ENCODE measurements at regions not wholly inside any gene's neighbourhood (a gene's known extent, or its start where the extent isn't known, plus 50 kb on each side); places are given as distances from the start of the nearest gene placed in this dataset.

DNA sequence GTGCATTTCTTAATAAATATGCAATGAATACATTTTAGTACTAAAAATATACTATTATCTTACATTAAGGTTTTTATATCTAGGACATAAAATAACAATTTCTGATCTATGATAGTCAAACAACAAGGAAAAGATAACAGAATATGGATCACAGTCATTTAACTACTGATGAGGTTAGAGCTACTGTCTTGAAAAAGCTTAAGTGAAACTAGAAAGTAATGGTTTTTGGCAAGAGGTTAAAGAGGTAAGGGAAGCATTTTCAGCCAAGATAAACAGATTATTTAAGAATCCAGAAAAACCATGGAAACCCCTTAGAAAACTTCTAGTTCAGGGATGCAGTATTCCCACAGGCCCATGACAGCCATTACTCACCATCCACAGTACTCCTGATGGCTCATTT is 787.4 kb downstream of the DACH1 start:
- no peaks in the 10 kb centered on the region for H3K4me1 ChIP-seq
- H3K4me2 ChIP-seq (ENCODE audit: low read length), result no peak overlapping the region
- no peaks in the 10 kb centered on the region for H3K36me3 ChIP-seq (ENCODE audit: control insufficient read depth, insufficient read depth, low read length)
- no peak overlapping the region for H3K27ac ChIP-seq
- no peaks in the 10 kb centered on the region for H3K27me3 ChIP-seq (ENCODE audit: control insufficient read depth, insufficient read depth, low read length)
- no peaks in the 10 kb centered on the region for H3K9me3 ChIP-seq (ENCODE audit: control insufficient read depth, low read length)
- H3K79me2 ChIP-seq, result no peaks in the 10 kb centered on the region
- no peak overlapping the region for H2AFZ ChIP-seq
- H3K9ac ChIP-seq, result no peak overlapping the region
- TF ChIP-seq, protein P1, sequence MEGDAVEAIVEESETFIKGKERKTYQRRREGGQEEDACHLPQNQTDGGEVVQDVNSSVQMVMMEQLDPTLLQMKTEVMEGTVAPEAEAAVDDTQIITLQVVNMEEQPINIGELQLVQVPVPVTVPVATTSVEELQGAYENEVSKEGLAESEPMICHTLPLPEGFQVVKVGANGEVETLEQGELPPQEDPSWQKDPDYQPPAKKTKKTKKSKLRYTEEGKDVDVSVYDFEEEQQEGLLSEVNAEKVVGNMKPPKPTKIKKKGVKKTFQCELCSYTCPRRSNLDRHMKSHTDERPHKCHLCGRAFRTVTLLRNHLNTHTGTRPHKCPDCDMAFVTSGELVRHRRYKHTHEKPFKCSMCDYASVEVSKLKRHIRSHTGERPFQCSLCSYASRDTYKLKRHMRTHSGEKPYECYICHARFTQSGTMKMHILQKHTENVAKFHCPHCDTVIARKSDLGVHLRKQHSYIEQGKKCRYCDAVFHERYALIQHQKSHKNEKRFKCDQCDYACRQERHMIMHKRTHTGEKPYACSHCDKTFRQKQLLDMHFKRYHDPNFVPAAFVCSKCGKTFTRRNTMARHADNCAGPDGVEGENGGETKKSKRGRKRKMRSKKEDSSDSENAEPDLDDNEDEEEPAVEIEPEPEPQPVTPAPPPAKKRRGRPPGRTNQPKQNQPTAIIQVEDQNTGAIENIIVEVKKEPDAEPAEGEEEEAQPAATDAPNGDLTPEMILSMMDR (IDR thresholded peaks at IDR 0.05), result no peak
- H3K4me3 ChIP-seq (ENCODE audit: low read depth, low read length), result no peak overlapping the region

DNA sequence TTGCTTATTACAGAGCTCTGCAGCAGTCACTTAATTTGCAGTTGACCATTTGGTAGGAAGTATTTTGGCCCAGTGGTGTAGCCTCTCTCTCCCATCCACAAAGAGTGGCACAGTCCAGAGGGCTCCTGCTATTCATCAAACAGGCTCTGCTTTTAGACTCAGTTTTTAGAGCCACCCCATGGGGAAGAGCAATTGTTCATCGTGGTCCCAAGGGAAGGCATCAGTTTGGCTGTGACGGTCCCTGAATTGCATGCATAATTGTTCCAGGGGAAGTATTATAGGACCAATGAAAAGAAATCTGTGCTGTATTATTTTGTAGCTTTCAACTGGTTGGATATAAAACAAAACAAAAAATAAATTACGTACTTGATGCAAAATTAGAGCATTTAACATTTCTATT is 799.0 kb downstream of the DACH1 start:
- no peak overlapping the region for H3K9ac ChIP-seq
- no peaks in the 10 kb centered on the region for H3K79me2 ChIP-seq
- H3K4me1 ChIP-seq, result no peaks in the 10 kb centered on the region
- no peak overlapping the region for H3K4me2 ChIP-seq (ENCODE audit: low read length)
- no peaks in the 10 kb centered on the region for H3K9me3 ChIP-seq (ENCODE audit: control insufficient read depth, low read length)
- H3K4me3 ChIP-seq (ENCODE audit: low read depth, low read length), result no peak overlapping the region
- H3K36me3 ChIP-seq (ENCODE audit: control insufficient read depth, insufficient read depth, low read length), result no peaks in the 10 kb centered on the region
- H3K27ac ChIP-seq, result no peak overlapping the region
- TF ChIP-seq, protein P1 (IDR thresholded peaks at IDR 0.05), result no peak
- H2AFZ ChIP-seq, result no peak overlapping the region
- no peaks in the 10 kb centered on the region for H3K27me3 ChIP-seq (ENCODE audit: control insufficient read depth, insufficient read depth, low read length)

DNA sequence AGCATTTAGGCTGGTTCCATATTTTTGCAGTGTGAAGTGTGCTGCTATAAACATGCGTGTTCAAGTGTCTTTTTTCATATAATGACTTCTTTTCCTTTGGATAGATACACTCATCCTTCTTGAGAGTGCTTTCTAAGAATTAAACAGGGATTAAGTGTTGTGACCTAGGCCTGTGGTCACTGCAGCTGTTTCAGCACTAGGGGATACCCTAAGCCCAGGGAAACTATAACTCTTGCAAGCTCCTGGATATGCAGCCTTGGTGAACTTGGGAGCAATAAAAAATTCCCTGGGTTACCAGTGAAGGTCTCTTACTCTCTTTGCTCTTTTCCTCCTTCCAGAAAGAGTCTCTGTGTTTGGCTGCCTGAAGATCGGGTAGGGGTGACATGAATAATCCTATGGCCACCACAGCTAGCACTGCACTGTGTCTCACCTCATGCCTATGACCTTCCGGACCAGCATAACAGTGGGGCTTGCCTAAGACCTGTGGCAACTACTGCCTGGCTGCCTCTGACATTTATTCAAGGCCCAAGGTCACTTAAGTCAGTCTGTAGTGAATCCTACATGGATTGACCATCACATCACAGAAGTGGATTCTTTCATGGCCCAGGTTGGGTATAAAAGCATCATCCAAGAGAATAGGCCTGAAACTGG is 799.7 kb downstream of the DACH1 start:
- Histone ChIP-seq H3K79me2 (no peaks in the 10 kb centered on the region), H3K27ac (no peak overlapping the region), H3K4me3 (ENCODE audit: low read depth, low read length) (no peak overlapping the region), H3K9ac (no peak overlapping the region), H3K4me2 (ENCODE audit: low read length) (no peak overlapping the region), H3K36me3 (ENCODE audit: control insufficient read depth, insufficient read depth, low read length) (no peaks in the 10 kb centered on the region), H3K4me1 (no peaks in the 10 kb centered on the region), H3K9me3 (ENCODE audit: control insufficient read depth, low read length) (no peaks in the 10 kb centered on the region), H2AFZ (no peak overlapping the region), H3K27me3 (ENCODE audit: control insufficient read depth, insufficient read depth, low read length) (no peaks in the 10 kb centered on the region)
- TF ChIP-seq, protein P1 (IDR thresholded peaks at IDR 0.05), result no peak

DNA sequence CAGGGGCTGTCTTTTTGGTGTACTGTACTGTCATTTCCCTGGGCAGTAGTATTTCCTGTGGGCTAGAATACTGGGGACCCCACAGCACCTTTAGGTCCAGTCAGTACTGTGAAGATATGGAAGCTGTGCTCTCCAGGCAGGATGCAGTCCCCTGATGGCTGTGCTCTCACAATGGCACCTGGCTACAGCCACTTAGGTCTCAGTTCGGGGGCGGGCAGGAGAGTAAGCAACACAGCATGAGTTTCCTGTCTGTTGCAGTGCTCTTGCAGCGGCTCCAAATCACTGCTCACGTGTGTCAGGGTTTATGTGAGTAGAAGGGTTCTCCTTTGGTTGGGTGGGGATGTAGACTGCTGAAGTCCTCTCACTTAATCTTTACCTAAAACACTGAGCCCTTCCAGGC is 810.4 kb downstream of the DACH1 start:
- TF ChIP-seq, protein P1 (IDR thresholded peaks at IDR 0.05), result no peak
- no peak overlapping the region for H2AFZ ChIP-seq
- H3K9ac ChIP-seq, result no peak overlapping the region
- no peaks in the 10 kb centered on the region for H3K27me3 ChIP-seq (ENCODE audit: control insufficient read depth, insufficient read depth, low read length)
- H3K4me1 ChIP-seq, result no peaks in the 10 kb centered on the region
- H3K9me3 ChIP-seq (ENCODE audit: control insufficient read depth, low read length), result no peaks in the 10 kb centered on the region
- H3K4me2 ChIP-seq (ENCODE audit: low read length), result no peak overlapping the region
- H3K36me3 ChIP-seq (ENCODE audit: control insufficient read depth, insufficient read depth, low read length), result no peaks in the 10 kb centered on the region
- no peak overlapping the region for H3K4me3 ChIP-seq (ENCODE audit: low read depth, low read length)
- H3K79me2 ChIP-seq, result no peaks in the 10 kb centered on the region
- H3K27ac ChIP-seq, result no peak overlapping the region

DNA sequence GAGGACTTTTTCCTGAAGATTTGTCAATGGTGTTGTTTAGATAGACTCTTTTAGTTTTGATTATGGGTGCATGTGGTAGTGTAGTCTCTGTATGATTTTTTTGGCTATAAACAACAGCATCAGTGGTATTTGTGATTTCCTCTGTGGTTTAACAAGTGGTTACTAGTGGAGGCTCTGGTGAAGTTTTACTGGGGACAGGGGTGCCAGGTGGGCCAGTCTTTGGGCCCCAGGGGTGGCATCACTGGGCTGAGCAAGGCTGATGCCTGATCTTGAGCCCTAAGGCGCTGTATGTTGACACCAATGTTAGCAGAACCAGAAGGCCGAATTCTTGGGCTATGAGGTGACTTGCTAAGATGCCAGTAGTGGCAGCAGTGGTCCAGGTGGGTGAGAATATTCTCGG is 811.4 kb downstream of the DACH1 start:
- Histone ChIP-seq H3K36me3 (ENCODE audit: control insufficient read depth, insufficient read depth, low read length) (no peaks in the 10 kb centered on the region), H2AFZ (no peak overlapping the region), H3K4me1 (no peaks in the 10 kb centered on the region), H3K79me2 (no peaks in the 10 kb centered on the region), H3K4me2 (ENCODE audit: low read length) (no peak overlapping the region), H3K9me3 (ENCODE audit: control insufficient read depth, low read length) (no peaks in the 10 kb centered on the region), H3K27ac (no peak overlapping the region), H3K4me3 (ENCODE audit: low read depth, low read length) (no peak overlapping the region), H3K27me3 (ENCODE audit: control insufficient read depth, insufficient read depth, low read length) (no peaks in the 10 kb centered on the region), H3K9ac (no peak overlapping the region)
- TF ChIP-seq, protein P1 (IDR thresholded peaks at IDR 0.05), result no peak

Measured in parathyroid adenoma (tissue), 2 donors.